HepG2 (cell line): ENCODE measurements at regions not wholly inside any gene's neighbourhood (a gene's known extent, or its start where the extent isn't known, plus 50 kb on each side); places are given as distances from the start of the nearest gene placed in this dataset.

ENCODE experiments used
- ATAC-seq: fragments of 200-7000 bp; cut with Tn5 transposase; 3 replicates; pipeline ENCODE4 v1.9.1; 2020; ENCODE audit warnings: mild to moderate bottlenecking, moderate library complexity
- BruUV-seq: library from RNA; stranded (reverse); fragments of 400-500 nt; replicated peaks from 2 replicates; lab custom pipeline; 2021; lab: Mats Ljungman, UMichigan
- CTCF ChIA-PET: fragments of 300-600 bp; formaldehyde crosslinking; extraction: SDS; loops from one replicate; lab custom pipeline; 2021; ENCODE audit warnings: low total read pairs, inconsistent platforms, low intra/inter-chr PET ratio; lab: Yijun Ruan, JAX
- POLR2A ChIA-PET: fragments of 350-600 bp; sonication (Branson Sonifier 250); formaldehyde crosslinking; loops from one replicate; lab custom pipeline; 2020; ENCODE audit warnings: antibody characterized with exemption, inconsistent platforms; lab: Yijun Ruan, JAX
- DNase-seq: peaks from one replicate; pipeline ENCODE4 v3.0.0-alpha.2; 2015; ENCODE audit warnings: low spot score
- FAIRE-seq: peaks from 3 replicates; lab custom pipeline; 2011; peaks lifted over from hg19 to GRCh38; lab: Jason Lieb, UNC
- H2AFZ ChIP-seq: one replicate; pipeline ENCODE4 v1.6.1; 2011; ENCODE audit warnings: low read length, inconsistent platforms
- H3K27ac ChIP-seq: fragments of 300-600 bp; 3 replicates; pipeline ENCODE4 v1.8.0; 2011; ENCODE audit warnings: mixed run types, mild to moderate bottlenecking, mixed read lengths, low read length, inconsistent platforms; ENCODE audit not compliant: insufficient read depth; ENCODE audit errors: extremely low read length
- H3K27me3 ChIP-seq, 2 experiments: fragments of 200-600 bp in 1 of 2; 2 replicates in 1 of 2; 3 replicates in 1 of 2; pipeline versions ENCODE4 v1.6.0 to v1.8.0; 2011; ENCODE audit warnings: low read length in 2 of 2, mild to moderate bottlenecking in 2 of 2, moderate library complexity in 2 of 2, inconsistent platforms in 1 of 2; ENCODE audit not compliant: insufficient read depth in 2 of 2, control insufficient read depth in 1 of 2
- H3K36me3 ChIP-seq, 2 experiments: fragments of 200-600 bp in 1 of 2; replicated peaks in 1 of 2; 2 replicates in 1 of 2; 3 replicates in 1 of 2; pipeline versions ENCODE4 v1.5.1 to v1.8.0; 2011; ENCODE audit warnings: low read length in 2 of 2, inconsistent platforms in 1 of 2; ENCODE audit not compliant: insufficient read depth in 2 of 2, control insufficient read depth in 1 of 2
- H3K4me1 ChIP-seq: 2 replicates; pipeline ENCODE4 v1.5.1; 2012; ENCODE audit warnings: low read length, inconsistent platforms; ENCODE audit not compliant: insufficient read depth
- H3K4me2 ChIP-seq: 2 replicates; pipeline ENCODE4 v1.6.0; 2011; ENCODE audit warnings: low read depth, low read length, inconsistent platforms
- H3K4me3 ChIP-seq, 3 experiments: fragments of 200-600 bp in 1 of 3; sonication (generic), shearing (Covaris generic) in 1 of 3; replicated peaks in 1 of 3; 2 replicates each; pipeline ENCODE4 v1.5.1; 2011 to 2016; ENCODE audit warnings: low read length in 3 of 3, inconsistent platforms in 2 of 3, low read depth in 2 of 3, mild to moderate bottlenecking in 2 of 3, control low read depth in 1 of 3, mixed read lengths in 1 of 3; ENCODE audit not compliant: insufficient read depth in 1 of 3
- H3K79me2 ChIP-seq: one replicate; pipeline ENCODE4 v1.6.1; 2011; ENCODE audit warnings: low read length, inconsistent platforms; ENCODE audit not compliant: insufficient read depth
- H3K9ac ChIP-seq: 2 replicates; pipeline ENCODE4 v1.6.0; 2011; ENCODE audit warnings: mild to moderate bottlenecking, low read depth, low read length, inconsistent platforms; ENCODE audit not compliant: insufficient read depth
- H3K9me3 ChIP-seq: 2 replicates; pipeline ENCODE4 v1.5.1; 2012; ENCODE audit warnings: mild to moderate bottlenecking, low read length
- H4K20me1 ChIP-seq: 2 replicates; pipeline ENCODE4 v1.6.0; 2011; ENCODE audit warnings: inconsistent platforms, mild to moderate bottlenecking, low read length, moderate library complexity; ENCODE audit not compliant: insufficient read depth
- EEA1 ChIP-seq: sonication (generic); formaldehyde crosslinking; IDR thresholded peaks from 2 replicates; pipeline ENCODE4 v1.5.1; 2020; ENCODE audit warnings: mild to moderate bottlenecking, missing genetic modification reagents, borderline replicate concordance
- SOX5 ChIP-seq: IDR thresholded peaks from 2 replicates; pipeline ENCODE4 v1.6.1; 2016; ENCODE audit warnings: borderline replicate concordance
- SOX6 ChIP-seq, 2 experiments: fragments of 450-650 bp in 1 of 2; sonication (generic) in 1 of 2; formaldehyde crosslinking in 1 of 2; IDR thresholded peaks; 2 replicates each; pipeline versions ENCODE4 v1.4.0 to v1.6.1; 2017 to 2020; ENCODE audit warnings: antibody characterized with exemption in 1 of 2, mild to moderate bottlenecking in 1 of 2, missing genetic modification reagents in 1 of 2
- ZMYM2 ChIP-seq: sonication (generic); formaldehyde crosslinking; IDR thresholded peaks from 2 replicates; pipeline ENCODE4 v1.8.0; 2022; ENCODE audit warnings: mild to moderate bottlenecking, missing genetic modification reagents
- WGBS: methylation state at CpG from one replicate; pipeline ENCODE4 v1.1.6; 2017; ENCODE audit warnings: low lambda C conversion rate; 5-methylcytosine and 5-hydroxymethylcytosine counted together
- in situ Hi-C: cut with HindIII; loops from 2 replicates; pipeline ENCODE4 v1.10.0; 2017; ENCODE audit warnings: low pct_unique_long_range_greater_than_20kb; ENCODE audit not compliant: extremely low pct_ligation_motif_present
- intact Hi-C: fragments of 100-400 bp; cut with micrococcal nuclease; formaldehyde crosslinking; loops from one replicate; pipeline ENCODE4 v1.10.0; 2022; ENCODE audit not compliant: unreplicated experiment
- TF ChIP-seq, protein P1 (sequence below): sonication (generic); formaldehyde crosslinking; conservative IDR thresholded peaks from 2 replicates; pipeline ENCODE4 v1.4.0; 2020; ENCODE audit warnings: missing genetic modification reagents
- TF ChIP-seq, protein P2 (sequence below): sonication (generic); formaldehyde crosslinking; IDR thresholded peaks from 2 replicates; pipeline ENCODE4 v1.4.0; 2020; ENCODE audit warnings: missing genetic modification reagents

DNA sequence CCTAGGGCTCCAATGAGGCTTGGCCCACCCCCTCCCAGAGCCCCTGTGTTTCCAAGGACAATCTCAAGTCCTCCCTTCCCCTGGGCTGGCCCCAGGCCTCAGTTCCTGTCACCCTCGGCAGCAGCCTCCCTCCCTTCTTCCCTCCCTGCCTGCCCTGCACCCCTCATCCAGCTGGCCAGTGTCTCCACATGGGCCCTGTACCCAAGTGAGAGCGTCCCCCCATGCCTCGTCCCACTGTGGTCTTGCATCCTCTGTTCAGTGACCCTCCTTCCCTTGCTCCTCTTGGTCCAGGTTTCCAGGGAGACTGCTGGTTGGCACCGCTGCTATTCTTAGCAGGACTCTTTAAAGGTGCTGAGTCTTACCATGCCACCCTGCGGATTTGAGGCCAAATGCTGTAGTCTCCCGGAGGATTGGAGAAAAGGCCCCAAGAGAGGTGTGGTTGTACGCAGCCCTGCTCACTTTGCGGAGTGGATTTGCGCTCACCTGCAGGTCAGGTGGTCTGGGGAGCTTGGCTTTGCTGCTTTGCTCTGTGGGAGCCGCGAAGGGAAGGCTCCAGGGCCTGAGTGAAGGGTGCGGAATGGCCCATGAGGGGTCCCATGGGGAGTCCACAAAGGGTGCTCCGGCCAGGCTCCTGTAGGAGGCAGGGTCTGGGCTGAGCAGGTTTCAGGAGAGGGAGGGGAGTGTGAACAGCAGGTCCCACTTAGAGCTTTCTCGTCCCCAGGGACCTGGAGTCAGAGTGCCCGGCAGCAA, 519.2 kb downstream of the TCERG1L start (continued):
- TF ChIP-seq, protein P1, sequence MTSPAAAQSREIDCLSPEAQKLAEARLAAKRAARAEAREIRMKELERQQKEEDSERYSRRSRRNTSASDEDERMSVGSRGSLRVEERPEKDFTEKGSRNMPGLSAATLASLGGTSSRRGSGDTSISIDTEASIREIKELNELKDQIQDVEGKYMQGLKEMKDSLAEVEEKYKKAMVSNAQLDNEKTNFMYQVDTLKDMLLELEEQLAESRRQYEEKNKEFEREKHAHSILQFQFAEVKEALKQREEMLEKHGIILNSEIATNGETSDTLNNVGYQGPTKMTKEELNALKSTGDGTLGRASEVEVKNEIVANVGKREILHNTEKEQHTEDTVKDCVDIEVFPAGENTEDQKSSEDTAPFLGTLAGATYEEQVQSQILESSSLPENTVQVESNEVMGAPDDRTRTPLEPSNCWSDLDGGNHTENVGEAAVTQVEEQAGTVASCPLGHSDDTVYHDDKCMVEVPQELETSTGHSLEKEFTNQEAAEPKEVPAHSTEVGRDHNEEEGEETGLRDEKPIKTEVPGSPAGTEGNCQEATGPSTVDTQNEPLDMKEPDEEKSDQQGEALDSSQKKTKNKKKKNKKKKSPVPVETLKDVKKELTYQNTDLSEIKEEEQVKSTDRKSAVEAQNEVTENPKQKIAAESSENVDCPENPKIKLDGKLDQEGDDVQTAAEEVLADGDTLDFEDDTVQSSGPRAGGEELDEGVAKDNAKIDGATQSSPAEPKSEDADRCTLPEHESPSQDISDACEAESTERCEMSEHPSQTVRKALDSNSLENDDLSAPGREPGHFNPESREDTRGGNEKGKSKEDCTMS (CRISPR knock-in tag) = no peak
- TF ChIP-seq, protein P2, sequence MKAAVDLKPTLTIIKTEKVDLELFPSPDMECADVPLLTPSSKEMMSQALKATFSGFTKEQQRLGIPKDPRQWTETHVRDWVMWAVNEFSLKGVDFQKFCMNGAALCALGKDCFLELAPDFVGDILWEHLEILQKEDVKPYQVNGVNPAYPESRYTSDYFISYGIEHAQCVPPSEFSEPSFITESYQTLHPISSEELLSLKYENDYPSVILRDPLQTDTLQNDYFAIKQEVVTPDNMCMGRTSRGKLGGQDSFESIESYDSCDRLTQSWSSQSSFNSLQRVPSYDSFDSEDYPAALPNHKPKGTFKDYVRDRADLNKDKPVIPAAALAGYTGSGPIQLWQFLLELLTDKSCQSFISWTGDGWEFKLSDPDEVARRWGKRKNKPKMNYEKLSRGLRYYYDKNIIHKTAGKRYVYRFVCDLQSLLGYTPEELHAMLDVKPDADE = no peak
- TF ChIP-seq, all 625 proteins: peak for 0

DNA sequence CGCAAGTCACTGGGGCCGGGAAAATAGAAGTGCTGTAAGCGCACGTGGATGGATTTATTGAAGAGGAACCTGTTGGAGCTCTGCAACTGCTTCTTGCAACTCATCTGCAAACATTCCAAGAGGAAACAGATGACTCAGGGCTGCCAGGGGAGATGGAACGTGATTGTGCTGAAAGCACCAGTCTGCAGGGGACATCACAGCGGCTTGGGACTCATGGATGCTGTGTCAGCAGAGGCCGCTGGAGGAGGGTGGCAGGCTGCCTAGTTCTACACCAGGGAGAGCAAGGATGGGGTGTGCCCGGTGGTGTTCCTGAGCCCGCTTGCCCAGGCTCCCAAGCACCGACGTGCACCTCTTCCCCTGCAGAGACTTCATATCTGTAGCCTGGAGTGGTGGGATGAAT, 515.7 kb downstream of the TCERG1L start:
- Histone ChIP-seq H3K27ac (no peak overlapping the region), H3K4me2 (no peak overlapping the region), H3K27me3 (peaks cover 1 to 30% of the 10 kb centered on the region in 2 experiments; a peak in 4 of 5 replicates), H2AFZ (no peak overlapping the region), H3K4me1 (no peaks in the 10 kb centered on the region), H3K79me2 (no peaks in the 10 kb centered on the region), H3K9me3 (no peaks in the 10 kb centered on the region; the same call in 1 of the 2 replicates), H3K4me3 (no peak overlapping the region), H3K36me3 (no peaks in the 10 kb centered on the region), H4K20me1 (no peaks in the 10 kb centered on the region), H3K9ac (no peak overlapping the region)
- in situ Hi-C loops = no loop called here
- POLR2A ChIA-PET = no interaction called here
- no peak for ATAC-seq
- BruUV-seq = no TSS peak
- intact Hi-C loops = no loop called here
- CTCF ChIA-PET = no interaction called here
- DNase-seq = no peak
- TF ChIP-seq EEA1 (CRISPR knock-in tag) (no peak), SOX6 (IDR thresholded peaks at IDR 0.05) (no peak), SOX6 (CRISPR knock-in tag; IDR thresholded peaks at IDR 0.05) (no peak), SOX5 (CRISPR knock-in tag) (no peak), ZMYM2 (CRISPR knock-in tag) (no peak)
- WGBS = 8% methylated on average over 11 of the region's 11 CpGs
- no peak for FAIRE-seq
